ENCODE measurements at regions not wholly inside any gene's neighbourhood (a gene's known extent, or its start where the extent isn't known, plus 50 kb on each side); places are given as distances from the start of the nearest gene placed in this dataset.

- Histone ChIP-seq H3K27ac (no peak overlapping the region), H3K27me3 (replicated peaks; ENCODE audit: insufficient read depth) (no peaks in the 10 kb centered on the region), H3K4me1 (replicated peaks) (no peaks in the 10 kb centered on the region), H3K9me3 (no peaks in the 10 kb centered on the region), H3K36me3 (no peaks in the 10 kb centered on the region), H3K4me3 (no peak overlapping the region)
- DNase-seq (ENCODE audit: low spot score), result no peak
- intact Hi-C loops (cut with DNase I), result no loop called here
- 30% methylated on average over 2 of the region's 3 CpGs for WGBS
- TF ChIP-seq POLR2AphosphoS5 (IDR thresholded peaks at IDR 0.05) (no peak), CTCF (IDR thresholded peaks at IDR 0.05) (no peak), POLR2A (IDR thresholded peaks at IDR 0.05) (no peak)
These were observed 60.4 kb downstream of the FOXI1 start for GRCh38 chr5:170166101-170166500.

GRCh38 chr5:170168002-170168401, 62.3 kb downstream of the FOXI1 start:
- no peaks in the 10 kb centered on the region for H3K9me3 ChIP-seq

GRCh38 chr5:170168797-170169196, 63.1 kb downstream of the FOXI1 start:
- WGBS, result 82% methylated on average over 3 of the region's 3 CpGs
- Histone ChIP-seq H3K36me3 (no peaks in the 10 kb centered on the region), H3K9me3 (no peaks in the 10 kb centered on the region), H3K27me3 (replicated peaks; ENCODE audit: insufficient read depth) (no peaks in the 10 kb centered on the region), H3K27ac (no peak overlapping the region), H3K4me1 (replicated peaks) (no peaks in the 10 kb centered on the region), H3K4me3 (no peak overlapping the region)
- no peak for TF ChIP-seq CTCF (IDR thresholded peaks at IDR 0.05)
- no peak for TF ChIP-seq POLR2AphosphoS5 (IDR thresholded peaks at IDR 0.05)
- no peak for TF ChIP-seq POLR2A (IDR thresholded peaks at IDR 0.05)
- intact Hi-C loops (cut with DNase I), result no loop called here
- no peak for DNase-seq (ENCODE audit: low spot score)

More at GRCh38 chr5:170168002-170168401, 62.3 kb downstream of the FOXI1 start:
- H3K27me3 ChIP-seq (replicated peaks; ENCODE audit: insufficient read depth), result no peaks in the 10 kb centered on the region
- intact Hi-C loops (cut with DNase I), result no loop called here
- 74% methylated on average over 2 of the region's 2 CpGs for WGBS
- DNase-seq (ENCODE audit: low spot score), result no peak
- no peak overlapping the region for H3K27ac ChIP-seq
- no peaks in the 10 kb centered on the region for H3K4me1 ChIP-seq (replicated peaks)
- TF ChIP-seq POLR2A (IDR thresholded peaks at IDR 0.05) (no peak), POLR2AphosphoS5 (IDR thresholded peaks at IDR 0.05) (no peak), CTCF (IDR thresholded peaks at IDR 0.05) (no peak)
- H3K36me3 ChIP-seq, result no peaks in the 10 kb centered on the region
- H3K4me3 ChIP-seq, result no peak overlapping the region

- H3K27ac ChIP-seq, result no peak overlapping the region
- intact Hi-C loops (cut with DNase I), result no loop called here
- H3K4me1 ChIP-seq (replicated peaks), result no peaks in the 10 kb centered on the region
- WGBS, result 82% methylated on average over 4 of the region's 4 CpGs
- no peak overlapping the region for H3K4me3 ChIP-seq
- no peaks in the 10 kb centered on the region for H3K27me3 ChIP-seq (replicated peaks; ENCODE audit: insufficient read depth)
- TF ChIP-seq POLR2AphosphoS5 (IDR thresholded peaks at IDR 0.05) (no peak), POLR2A (IDR thresholded peaks at IDR 0.05) (no peak)
- no peak for DNase-seq (ENCODE audit: low spot score)
- no peaks in the 10 kb centered on the region for H3K36me3 ChIP-seq
- no peaks in the 10 kb centered on the region for H3K9me3 ChIP-seq
These were observed 62.8 kb upstream of the C5orf58 start for GRCh38 chr5:170169996-170170395.

GRCh38 chr5:170171811-170172210, 61.0 kb upstream of the C5orf58 start:
- H3K27me3 ChIP-seq (replicated peaks; ENCODE audit: insufficient read depth), result no peaks in the 10 kb centered on the region
- no peak overlapping the region for H3K27ac ChIP-seq
- intact Hi-C loops (cut with DNase I), result no loop called here
- H3K36me3 ChIP-seq, result no peaks in the 10 kb centered on the region
- TF ChIP-seq CTCF (IDR thresholded peaks at IDR 0.05) (no peak), POLR2AphosphoS5 (IDR thresholded peaks at IDR 0.05) (no peak), POLR2A (IDR thresholded peaks at IDR 0.05) (no peak)
- 69% methylated on average over 4 of the region's 4 CpGs for WGBS
- no peaks in the 10 kb centered on the region for H3K9me3 ChIP-seq
- no peaks in the 10 kb centered on the region for H3K4me1 ChIP-seq (replicated peaks)
- DNase-seq (ENCODE audit: low spot score), result no peak
- no peak overlapping the region for H3K4me3 ChIP-seq
